Fibroblast of skin of back (primary cell): ENCODE measurements at regions not wholly inside any gene's neighbourhood (a gene's known extent, or its start where the extent isn't known, plus 50 kb on each side); places are given as distances from the start of the nearest gene placed in this dataset.
"Not testable (repeated sequence)": the region's sequence is repeated elsewhere in the genome, so short reads cannot be mapped to it uniquely, and the experiment has no call there.

Experiments
- DNase-seq: peaks from one replicate; pipeline ENCODE4 v3.0.0-alpha.2; 2013

GRCh38 chr2:38146275-38146906 lies 70.4 kb upstream of the CYP1B1 start:
- DNase-seq = peak; percentile 82

- DNase-seq = no peak
These were observed 69.3 kb upstream of the CYP1B1 start for GRCh38 chr2:38145236-38145635.

- no peak for DNase-seq
These were observed 66.7 kb upstream of the CYP1B1 start for GRCh38 chr2:38142627-38143026.

GRCh38 chr2:38141501-38141900 lies 65.5 kb upstream of the CYP1B1 start:
- no peak for DNase-seq

GRCh38 chr2:38138996-38139395 lies 63.0 kb upstream of the CYP1B1 start:
- no peak for DNase-seq

GRCh38 chr2:38138419-38138818 lies 62.5 kb upstream of the CYP1B1 start:
- DNase-seq = no peak

GRCh38 chr2:38137958-38138357 lies 62.0 kb upstream of the CYP1B1 start:
- DNase-seq = not testable (repeated sequence)

- no peak for DNase-seq
These were observed 55.7 kb upstream of the CYP1B1 start for GRCh38 chr2:38131676-38132075.

- DNase-seq = no peak
These were observed 54.9 kb upstream of the CYP1B1 start for GRCh38 chr2:38130876-38131275.

GRCh38 chr2:38129987-38130386 lies 54.0 kb upstream of the CYP1B1 start:
- peak; percentile 33 for DNase-seq

- no peak for DNase-seq
These were observed 53.5 kb upstream of the CYP1B1 start for GRCh38 chr2:38129481-38129880.

- DNase-seq = no peak
These were observed 52.7 kb upstream of the CYP1B1 start for GRCh38 chr2:38128653-38129052.

- DNase-seq = no peak
These were observed 51.3 kb upstream of the CYP1B1 start for GRCh38 chr2:38127277-38127676.

GRCh38 chr2:38125842-38126241 lies 49.9 kb upstream of the CYP1B1 start:
- no peak for DNase-seq
